ENCODE measurements at regions not wholly inside any gene's neighbourhood (a gene's known extent, or its start where the extent isn't known, plus 50 kb on each side); places are given as distances from the start of the nearest gene placed in this dataset.

- no peak for DNase-seq
These were observed 671.1 kb downstream of the TBL1XR1 start for GRCh38 chr3:176526225-176526624.

- DNase-seq: no peak
These were observed 674.2 kb downstream of the TBL1XR1 start for GRCh38 chr3:176523114-176523513.

GRCh38 chr3:176522436-176522835 lies 674.8 kb downstream of the TBL1XR1 start:
- peak; percentile 8 for DNase-seq

GRCh38 chr3:176521531-176522175 lies 675.6 kb downstream of the TBL1XR1 start:
- no peak for DNase-seq

GRCh38 chr3:176514297-176514696 lies 683.0 kb downstream of the TBL1XR1 start:
- DNase-seq: peak; percentile 41

GRCh38 chr3:176513604-176514003 lies 683.7 kb downstream of the TBL1XR1 start:
- no peak for DNase-seq

- DNase-seq: no peak
These were observed 685.2 kb downstream of the TBL1XR1 start for GRCh38 chr3:176512037-176512436.

- no peak for DNase-seq
These were observed 687.2 kb downstream of the TBL1XR1 start for GRCh38 chr3:176510097-176510496.

GRCh38 chr3:176505878-176506621 lies 691.2 kb downstream of the TBL1XR1 start:
- no peak for DNase-seq

GRCh38 chr3:176491084-176491483 lies 706.2 kb downstream of the TBL1XR1 start:
- DNase-seq: no peak

- DNase-seq: no peak
These were observed 706.9 kb downstream of the TBL1XR1 start for GRCh38 chr3:176490357-176490756.

- no peak for DNase-seq
These were observed 718.0 kb downstream of the TBL1XR1 start for GRCh38 chr3:176479248-176479647.

- DNase-seq: no peak
These were observed 727.5 kb downstream of the TBL1XR1 start for GRCh38 chr3:176469694-176470205.

GRCh38 chr3:176463610-176464009 lies 733.7 kb downstream of the TBL1XR1 start:
- no peak for DNase-seq

- DNase-seq: no peak
These were observed 749.9 kb downstream of the TBL1XR1 start for GRCh38 chr3:176447369-176447768.

- no peak for DNase-seq
These were observed 755.0 kb downstream of the TBL1XR1 start for GRCh38 chr3:176442326-176442725.

GRCh38 chr3:176439729-176440128 lies 757.6 kb downstream of the TBL1XR1 start:
- DNase-seq: no peak

- no peak for DNase-seq
These were observed 765.3 kb downstream of the TBL1XR1 start for GRCh38 chr3:176431991-176432390.

GRCh38 chr3:176431038-176431418 lies 766.3 kb downstream of the TBL1XR1 start:
- DNase-seq: no peak

GRCh38 chr3:176430244-176431037 lies 766.8 kb downstream of the TBL1XR1 start:
- peak; percentile 9 for DNase-seq

GRCh38 chr3:176428552-176428951 lies 768.7 kb downstream of the TBL1XR1 start:
- DNase-seq: no peak

- DNase-seq: no peak
These were observed 770.9 kb downstream of the TBL1XR1 start for GRCh38 chr3:176426371-176426770.

- no peak for DNase-seq
These were observed 780.4 kb downstream of the TBL1XR1 start for GRCh38 chr3:176416870-176417269.

All from activated CD4-positive, alpha-beta T cell treated with anti-CD3 and anti-CD28 coated beads, Interleukin-2, amount 50 U/mL, for 16 hours (primary cell).